Kidney capillary endothelial cell (primary cell): ENCODE measurements at regions not wholly inside any gene's neighbourhood (a gene's known extent, or its start where the extent isn't known, plus 50 kb on each side); places are given as distances from the start of the nearest gene placed in this dataset.
"Not testable (repeated sequence)": the region's sequence is repeated elsewhere in the genome, so short reads cannot be mapped to it uniquely, and the experiment has no call there.

Experiments
- DNase-seq: peaks from one replicate; pipeline ENCODE4 v3.0.0-alpha.2; 2018; ENCODE audit warnings: low spot score

DNA sequence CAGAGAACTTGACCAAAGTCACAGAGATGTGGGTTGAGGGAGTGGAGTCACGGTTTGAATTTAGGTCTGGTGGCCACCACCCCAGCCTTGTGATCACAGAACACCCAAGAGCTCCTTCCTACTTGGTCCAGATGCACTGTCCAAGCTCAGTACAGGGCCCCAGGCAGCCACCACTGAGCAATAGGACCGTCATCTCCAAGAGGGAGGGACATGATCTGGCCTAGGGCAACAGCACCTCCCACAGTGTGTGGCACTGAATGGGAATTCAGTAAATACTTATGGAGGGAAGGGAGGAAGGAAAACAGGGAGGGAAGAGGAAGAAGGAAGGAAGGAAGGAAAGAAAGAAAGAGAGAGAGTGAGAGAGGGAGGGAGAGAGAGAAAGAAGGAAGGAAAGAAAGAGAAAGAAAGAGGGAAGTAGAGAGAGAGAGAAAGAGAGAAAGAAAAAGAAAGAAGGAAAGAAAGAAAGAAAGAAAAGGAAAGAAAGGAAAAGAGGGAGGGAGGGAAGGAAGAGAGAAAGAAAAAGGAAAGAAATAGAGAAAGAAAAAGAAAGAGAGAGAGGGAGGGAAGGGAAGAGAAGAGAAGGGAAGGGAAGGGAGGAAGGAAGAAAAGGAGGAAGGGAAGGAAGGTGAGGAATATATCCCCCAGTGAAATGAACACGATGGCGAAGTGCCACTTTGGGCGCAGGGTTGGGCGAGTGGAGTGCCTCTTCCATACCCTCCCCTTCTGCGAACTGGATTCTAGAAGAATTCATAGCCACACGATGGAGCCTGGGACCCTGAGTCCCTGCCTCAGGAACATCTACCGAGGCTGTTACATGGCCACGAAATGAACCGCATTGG, 243.7 kb downstream of the TFAP2C start:
- no peak for DNase-seq

DNA sequence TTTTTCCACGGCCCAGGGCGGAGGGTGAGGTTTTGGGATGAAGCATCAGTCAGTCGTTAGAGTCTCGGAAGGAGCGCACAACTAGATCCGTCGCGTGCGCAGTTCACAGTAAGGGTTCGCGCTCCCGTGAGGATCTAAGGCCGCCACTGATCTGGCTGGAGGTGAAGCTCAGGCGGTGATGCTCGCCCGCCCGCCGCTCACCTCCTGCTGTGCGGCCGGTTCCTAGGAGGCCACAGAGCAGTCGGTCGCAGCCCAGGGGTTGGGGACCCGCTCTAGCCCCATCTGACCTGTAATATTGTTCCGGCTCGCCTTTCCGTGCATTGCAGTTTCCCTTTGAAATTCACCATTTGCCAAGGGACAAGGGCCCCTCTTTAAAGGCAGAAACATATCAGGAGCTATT, 244.7 kb downstream of the TFAP2C start:
- no peak for DNase-seq

DNA sequence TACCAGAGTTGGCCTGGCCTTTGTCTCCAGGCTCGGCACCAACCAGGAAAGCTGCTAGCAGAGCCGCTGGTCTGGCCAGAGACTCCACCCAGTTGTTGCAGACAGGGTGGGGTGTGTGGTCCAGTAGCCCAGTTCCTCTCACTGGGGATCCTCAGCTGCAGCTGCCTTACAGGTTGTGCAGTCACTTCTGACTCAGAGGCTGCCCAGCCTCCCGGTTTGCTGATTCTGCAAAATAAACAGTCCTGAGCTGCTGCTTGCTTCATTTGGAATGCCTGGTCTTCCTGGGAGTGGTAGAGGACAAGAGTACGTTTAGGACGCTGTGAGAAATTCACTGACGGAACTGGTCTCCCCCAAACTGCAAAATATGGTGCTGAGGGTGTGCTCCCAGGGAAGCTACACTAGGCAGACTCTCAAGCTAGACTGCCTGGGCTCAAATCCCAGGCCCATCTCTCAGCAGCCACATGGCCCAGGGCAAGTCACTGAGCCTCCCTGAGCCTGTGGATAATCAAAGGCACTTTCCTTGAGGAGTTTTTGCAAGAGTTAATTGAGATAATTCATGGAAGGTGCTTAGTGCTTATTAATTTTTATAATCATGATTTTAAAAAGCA, 246.1 kb downstream of the TFAP2C start:
- peak; percentile 25 for DNase-seq

DNA sequence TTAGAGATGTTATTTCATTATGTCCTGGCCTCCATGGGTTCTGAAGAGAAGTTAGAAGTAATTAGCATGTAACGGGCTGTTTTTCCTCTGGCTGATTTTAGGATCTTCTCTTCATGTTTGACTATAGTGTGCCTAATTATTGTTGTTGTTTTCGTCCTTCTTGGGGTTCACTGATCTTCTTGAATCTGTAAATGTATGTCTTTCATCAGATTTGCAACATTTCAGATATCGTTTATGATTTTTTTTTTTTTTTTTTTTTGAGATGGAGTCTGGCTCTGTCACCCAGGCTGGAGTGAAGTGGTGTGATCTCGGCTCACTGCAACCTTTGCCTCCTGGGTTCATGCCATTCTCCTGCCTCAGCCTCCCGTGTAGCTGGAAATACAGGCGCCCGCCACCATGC, 246.7 kb downstream of the TFAP2C start:
- DNase-seq = no peak

DNA sequence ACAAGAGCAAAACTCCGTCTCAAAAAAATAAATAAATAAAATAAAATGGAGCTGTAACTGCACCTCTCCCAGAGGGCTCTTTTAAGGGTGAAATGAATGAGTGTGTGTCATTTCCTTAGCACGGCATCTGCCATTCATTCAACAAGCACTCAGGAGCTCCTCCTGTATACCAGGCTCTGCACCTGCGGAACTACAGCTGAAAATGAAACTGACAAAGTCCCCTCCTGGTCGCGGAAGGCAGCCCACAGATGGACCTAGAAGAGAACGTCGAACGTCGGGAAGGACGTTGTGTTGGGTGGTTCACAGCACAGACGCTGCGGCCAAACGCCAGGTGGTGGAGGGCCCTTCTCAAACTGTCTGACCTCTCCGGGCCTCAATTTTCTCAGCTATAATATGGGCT, 256.4 kb downstream of the TFAP2C start:
- DNase-seq = no peak

DNA sequence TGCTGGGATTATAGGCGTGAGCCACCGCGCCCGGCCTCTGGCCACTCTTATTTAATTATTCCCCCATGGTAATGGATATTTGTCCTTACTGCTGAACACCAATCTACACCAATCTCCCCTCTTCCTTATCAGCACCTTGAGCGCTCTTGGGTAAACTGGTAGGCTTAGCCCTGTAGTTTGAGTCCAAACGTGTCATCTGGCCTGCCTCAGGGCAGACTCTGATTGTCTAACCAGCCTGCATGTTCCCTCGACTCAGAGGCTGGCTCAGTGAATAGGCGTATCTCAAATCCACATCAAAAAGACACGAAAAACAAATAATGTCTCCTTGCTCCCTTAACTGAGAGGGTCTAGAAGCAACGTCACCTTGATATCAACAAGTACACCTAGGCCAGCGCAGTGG, 260.9 kb downstream of the TFAP2C start:
- DNase-seq = no peak

DNA sequence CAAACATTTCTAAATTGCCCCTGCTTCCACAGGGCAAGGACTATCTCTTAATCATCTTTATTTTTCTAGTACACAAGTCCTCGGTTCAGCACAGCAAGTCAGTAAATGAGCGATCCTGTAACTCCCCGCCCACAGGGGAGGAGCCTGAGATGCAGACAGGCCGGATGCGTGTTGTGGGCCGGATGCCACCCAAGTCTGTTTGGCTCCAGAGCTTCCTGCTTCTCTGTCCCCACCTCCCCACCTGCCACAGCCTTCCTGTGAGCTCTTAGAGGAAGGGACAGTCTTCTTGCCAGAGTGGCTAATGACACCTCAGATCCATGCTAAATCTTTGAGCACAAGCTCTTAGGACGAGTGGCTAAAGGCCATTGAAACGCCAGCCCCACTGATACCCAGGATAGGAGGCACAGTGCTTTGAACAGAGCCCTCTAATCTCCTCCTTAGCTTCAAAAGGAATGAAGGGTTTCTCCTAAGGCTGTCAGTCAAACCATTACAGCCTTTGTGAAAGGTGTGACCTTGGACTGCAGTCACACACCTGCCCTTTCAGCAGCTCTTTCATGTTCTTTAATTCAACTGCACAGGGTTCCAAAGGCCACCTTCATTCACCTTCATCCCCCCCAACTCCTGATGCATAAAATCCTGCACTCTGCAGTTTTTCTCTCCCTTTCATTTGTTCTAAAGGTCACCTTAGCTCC, 264.3 kb downstream of the TFAP2C start:
- peak; percentile 66 for DNase-seq

DNA sequence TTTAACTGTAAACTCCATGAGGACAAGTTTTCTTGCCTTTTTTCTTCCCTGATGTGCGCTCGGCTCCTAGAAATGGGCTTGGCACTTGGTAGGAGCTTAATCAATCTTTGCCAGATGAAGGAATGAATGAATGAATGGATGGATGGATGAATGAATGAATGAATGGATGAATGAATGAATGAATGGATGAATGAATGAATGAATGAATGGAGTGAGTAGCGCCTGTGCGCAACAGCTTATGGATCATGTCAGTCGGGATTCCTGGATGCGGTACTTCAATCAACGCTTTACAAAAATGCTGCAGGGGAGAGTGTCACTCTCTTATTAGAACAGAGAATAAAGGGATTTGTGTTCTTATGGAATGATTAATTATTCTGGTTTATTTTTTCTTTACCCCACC, 267.3 kb downstream of the TFAP2C start:
- no peak for DNase-seq

DNA sequence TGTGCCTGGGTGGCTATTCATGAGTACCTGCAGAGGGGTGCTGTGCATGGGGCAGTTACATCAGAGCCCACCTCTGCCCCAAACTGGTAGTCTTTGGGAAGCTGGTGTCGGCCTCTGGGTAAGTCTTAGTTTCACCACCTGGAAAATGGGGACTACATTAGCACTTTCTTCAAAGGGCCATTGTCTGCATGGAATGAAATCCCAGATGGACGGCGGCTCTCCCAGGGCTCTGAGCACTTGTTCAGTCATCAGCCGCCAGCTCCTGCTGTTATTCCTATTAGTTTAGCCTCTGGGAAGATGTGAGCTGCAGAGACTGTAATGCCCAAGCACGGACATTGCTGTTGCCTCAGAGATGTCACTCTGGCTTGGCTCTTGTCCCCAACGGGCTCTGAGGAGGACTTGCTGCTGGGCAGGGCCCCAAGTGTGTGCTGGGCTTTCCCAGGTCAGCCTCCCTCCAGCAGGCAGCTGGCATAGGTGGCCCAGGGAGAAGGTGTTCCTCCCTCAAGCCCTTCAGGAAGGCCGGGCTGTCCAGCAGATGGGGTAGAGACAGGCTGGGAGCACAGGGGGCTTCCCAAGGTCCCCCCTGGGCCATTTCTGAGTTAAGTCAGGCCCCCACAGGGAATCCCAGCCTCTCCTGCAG, 268.3 kb downstream of the TFAP2C start:
- DNase-seq = no peak

DNA sequence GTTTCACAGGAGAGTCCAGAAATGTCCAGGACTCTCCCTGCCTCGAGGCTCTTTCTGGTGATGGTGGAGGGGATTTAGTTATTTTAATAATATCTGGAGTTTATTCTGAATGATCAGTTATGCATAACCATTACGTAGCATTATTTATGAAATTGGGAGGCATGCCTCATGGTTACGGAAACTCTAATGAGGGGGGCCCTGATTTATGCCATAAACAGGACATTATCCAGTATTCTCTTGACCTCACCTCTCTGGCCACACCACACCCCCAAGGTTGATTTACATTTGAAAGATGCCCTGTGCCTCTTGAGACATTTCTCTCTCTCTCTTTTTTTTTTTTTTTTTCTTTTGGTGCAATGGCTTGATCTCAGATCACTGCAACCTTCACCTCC, 268.8 kb downstream of the TFAP2C start:
- DNase-seq = no peak

DNA sequence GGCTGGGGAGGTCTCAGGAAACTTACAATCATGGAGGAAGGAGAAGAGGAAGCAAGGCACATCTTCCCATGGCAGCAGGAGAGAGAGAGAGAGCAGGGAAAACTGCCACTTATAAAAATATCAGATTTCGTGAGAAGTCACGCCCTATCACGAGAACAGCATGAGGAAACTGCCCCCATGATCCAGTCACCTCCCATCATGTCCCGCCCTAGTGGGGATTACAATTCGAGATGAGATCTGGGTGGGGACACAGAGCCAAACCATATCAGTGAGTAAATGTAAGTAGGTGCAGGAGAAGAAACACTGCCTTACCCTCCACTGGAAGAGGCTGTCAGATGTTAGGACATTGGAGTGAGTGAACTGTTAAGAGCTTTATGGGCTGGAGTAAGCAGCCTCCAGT, 270.4 kb downstream of the TFAP2C start:
- no peak for DNase-seq

DNA sequence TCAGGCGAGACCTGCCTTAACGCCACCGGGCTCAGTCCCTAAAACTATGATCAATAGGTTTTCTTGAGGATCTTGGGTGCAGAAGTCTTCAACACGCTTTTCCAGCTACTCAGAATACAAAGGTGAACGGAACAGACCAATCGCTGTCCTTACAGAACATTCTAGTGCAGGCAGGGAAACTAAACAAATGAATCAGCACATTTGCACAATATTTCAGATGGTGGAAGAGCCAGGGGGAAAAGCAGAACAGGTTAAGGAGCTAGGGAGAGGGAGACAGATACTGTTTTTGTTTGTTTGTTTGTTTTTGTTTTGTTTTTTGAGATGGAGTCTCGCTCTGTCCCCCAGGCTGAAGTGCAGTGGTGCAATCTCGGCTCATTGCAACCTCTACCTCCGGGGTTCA, 271.1 kb downstream of the TFAP2C start:
- DNase-seq = no peak

DNA sequence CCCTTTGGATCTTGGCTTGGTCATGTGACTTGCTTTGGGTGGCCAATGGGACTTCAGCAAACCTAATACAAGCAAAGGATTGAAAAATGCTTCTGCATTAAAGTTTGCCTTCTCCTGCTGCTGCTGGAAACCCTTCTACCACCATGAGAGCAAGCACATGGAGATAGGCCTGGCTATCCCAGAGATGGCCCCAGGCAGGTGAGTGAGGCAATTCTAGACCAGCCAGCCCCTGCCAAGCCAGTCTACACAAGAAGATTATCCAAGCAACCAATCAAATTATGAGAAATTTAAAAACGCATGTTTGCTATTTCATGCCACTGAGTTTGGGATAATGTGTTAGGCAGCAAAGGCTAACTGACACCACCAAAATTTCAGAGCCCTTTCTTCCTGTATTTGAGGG, 274.3 kb downstream of the TFAP2C start:
- no peak for DNase-seq

DNA sequence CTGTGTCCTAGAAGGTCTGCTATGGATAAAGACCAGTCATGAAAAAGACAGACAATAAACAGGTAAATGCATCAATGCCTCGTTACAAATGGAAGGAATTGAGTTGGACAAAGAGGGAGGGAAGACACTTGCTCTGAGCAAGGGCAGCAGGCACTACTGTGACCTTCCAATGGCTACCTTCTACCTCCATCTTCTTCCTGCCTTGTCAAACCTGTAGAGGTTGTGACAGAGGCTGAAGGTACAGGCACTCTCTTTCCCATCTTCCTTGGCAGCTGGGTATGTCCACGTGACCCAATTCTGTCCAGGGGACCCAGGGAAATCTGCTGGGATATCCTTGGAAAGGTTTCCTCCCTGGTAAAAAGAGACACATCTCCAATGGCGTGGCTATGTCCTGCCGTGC, 274.8 kb downstream of the TFAP2C start:
- no peak for DNase-seq

DNA sequence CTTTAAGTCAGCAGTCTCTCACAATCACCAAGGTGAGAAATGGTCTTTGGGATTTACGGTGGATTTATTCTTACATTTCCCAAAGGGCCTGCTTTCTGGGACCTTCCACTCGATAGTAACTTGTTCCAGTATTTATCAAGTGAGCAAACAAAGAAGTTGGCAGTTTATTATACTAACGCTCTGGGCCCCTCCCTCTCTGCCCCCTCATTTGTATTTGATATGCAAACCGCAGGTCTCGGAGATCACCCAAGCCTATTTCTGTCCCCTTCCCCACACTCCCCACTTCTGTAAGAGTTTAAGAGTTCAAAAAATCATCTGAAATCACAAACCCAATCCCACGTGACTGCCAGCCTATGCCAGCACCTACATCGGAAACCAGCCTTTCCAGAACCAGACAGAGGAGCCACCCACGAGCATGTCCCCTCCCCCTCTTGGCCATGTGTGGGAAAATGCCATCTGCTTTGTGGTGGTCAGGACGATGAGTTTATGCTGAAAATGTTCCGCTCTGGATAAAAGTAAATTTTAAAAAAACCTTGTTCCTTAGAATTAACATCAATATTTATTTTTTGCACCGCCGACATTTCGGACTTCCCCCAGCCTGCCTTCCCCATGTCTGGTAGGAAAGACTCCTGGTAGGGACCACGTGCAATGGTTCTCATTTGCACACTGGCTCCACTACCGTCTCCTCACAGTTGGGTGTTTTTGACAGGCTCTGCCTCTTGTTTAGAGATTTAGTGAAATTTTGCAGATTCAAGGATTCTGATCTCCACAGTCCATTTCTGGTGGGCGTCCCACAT, 281.0 kb downstream of the TFAP2C start:
- DNase-seq = no peak

DNA sequence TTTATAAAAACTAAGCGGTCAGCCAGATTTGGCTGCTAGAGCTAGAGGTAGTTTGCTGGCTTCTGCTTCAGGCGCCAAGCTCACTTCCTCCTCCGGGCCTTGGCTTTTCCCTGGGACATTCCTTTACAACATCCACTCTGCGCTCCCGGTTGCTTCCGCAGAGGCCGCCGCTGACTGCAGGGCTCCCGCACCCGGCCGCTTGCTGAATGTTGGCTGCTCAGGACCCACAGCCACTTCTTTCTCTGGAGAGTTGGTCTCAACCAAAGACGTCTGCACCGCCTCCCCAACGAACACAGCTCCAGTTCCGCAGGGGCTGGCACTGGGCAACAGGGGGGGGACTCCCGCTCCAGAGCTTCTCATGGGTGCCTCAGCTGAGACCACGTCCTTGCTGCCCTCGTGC, 282.8 kb downstream of the TFAP2C start:
- no peak for DNase-seq

DNA sequence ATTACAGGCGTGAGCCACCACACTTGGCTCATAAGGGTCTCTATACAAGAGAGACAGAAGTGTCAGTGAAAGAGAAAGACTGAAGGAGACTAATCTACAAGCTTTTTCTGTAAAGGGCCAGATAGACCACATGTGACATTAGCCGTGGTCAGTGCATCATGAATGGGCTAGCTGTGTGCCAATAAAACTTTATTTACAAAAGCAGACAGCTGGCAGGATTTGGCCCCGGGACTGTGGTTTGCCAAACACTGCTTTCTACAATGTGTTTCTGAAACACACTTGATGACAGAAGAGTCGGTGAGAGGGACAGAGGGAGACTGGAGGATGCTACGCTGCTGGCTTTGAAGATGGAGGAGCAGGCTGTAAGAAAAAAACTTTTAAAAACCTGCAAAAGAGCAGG, 285.4 kb downstream of the TFAP2C start:
- DNase-seq = no peak

DNA sequence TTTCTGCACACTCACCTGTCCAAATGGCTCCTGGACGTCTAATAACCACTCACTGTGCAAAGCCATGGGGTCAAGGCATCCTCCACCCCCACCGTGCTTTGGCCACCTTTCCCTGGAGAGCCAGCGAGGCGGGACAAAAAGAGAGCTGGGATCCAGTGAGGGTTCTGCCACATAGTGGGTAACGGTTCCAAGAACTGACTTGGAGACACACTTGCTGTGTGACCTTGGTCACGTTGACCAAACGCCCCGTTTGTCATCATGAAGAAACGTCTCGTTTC, 287.2 kb downstream of the TFAP2C start:
- DNase-seq = no peak

DNA sequence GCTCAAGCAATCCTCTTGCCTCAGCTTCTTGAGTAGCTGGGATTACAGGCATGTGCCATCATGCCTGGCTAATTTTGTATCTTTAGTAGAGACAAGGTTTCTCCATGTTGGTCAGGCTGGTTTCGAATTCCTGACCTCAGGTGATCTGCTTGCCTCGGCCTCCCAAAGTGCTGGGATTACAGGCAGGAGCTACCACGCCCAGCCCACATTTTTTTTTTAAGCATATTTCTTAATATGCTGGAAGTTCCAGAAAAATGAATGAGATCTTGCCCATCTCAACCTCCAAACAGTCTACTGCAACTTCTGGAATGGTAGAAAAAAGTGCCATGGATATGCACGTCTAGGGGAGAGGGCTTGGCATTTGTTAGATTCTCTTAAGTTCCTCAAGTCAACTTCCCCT, 290.9 kb downstream of the TFAP2C start:
- DNase-seq = not testable (repeated sequence)

DNA sequence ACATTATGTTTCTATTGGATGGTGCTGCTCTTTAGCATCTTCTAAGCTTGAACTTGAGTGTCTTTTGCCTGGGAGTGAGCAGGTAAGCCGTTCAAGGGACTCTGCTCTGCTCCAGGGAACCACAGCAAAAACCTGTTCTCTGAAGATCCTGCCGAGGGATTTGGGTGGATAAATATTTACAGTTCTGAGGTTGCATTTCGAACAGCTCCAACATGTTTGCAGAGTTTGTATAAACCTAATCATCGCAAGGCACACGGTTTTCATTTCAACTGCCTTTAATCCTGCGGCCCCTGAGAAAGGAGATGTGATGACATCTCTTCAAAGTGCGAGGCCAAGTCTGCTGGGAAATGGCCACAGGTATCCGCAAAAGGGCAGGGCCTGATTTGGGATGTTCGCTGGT, 293.4 kb downstream of the TFAP2C start:
- no peak for DNase-seq

DNA sequence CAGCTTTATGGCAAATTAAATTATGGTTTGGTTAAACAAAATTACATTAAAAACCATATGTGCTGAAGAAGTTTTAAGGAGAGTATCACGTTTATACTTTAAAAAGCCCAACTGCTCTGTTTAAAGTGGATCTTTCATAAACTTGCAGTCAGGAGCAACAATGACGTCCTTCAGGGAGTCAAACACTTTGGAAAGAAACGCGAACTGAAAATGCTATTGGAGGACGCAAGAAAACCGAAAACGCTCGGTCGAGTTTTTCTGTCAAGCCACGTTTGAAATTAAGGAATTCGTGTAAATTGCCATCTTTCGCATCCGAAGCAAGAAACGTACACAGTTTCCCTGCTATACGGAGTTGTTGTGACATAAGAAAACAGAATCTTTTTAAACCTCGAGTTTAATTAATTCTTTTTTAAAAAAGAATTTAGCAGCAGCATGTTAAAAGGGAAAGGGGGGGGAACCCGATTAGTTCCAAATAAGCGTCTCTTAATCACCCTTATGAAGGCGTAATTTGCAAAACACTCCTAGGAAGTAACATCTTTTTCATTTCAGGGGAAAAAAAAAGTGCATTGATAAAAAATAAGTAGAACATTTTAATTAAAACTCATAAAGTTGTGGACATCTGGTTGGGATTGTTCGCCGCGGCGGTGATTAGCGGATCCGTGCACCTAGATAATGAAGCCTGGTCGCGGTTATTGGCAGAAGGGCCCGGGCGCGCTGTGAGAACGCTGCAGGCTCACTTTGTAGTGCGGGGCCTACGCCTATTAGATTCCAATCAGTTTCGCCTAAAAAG, 295.4 kb downstream of the TFAP2C start:
- no peak for DNase-seq
